PC-9 (cell line): ENCODE measurements at regions not wholly inside any gene's neighbourhood (a gene's known extent, or its start where the extent isn't known, plus 50 kb on each side); places are given as distances from the start of the nearest gene placed in this dataset.
"Not testable (repeated sequence)": the region's sequence is repeated elsewhere in the genome, so short reads cannot be mapped to it uniquely, and the experiment has no call there.

Experiments used
- BruUV-seq: library from RNA; stranded (reverse); fragments of 400-500 nt; replicated peaks from 2 replicates; lab custom pipeline; 2021; lab: Mats Ljungman, UMichigan
- CTCF ChIA-PET: fragments of 300-600 bp; sonication (Branson Sonifier 250); formaldehyde crosslinking; loops from one replicate; lab custom pipeline; 2022; ENCODE audit warnings: antibody characterized with exemption; lab: Charles Lee
- POLR2A ChIA-PET: fragments of 300-600 bp; sonication (Branson Sonifier 250); formaldehyde crosslinking; loops from one replicate; lab custom pipeline; 2022; ENCODE audit warnings: antibody characterized with exemption; ENCODE audit not compliant: unreplicated experiment; lab: Charles Lee
- DNase-seq, 2 experiments: peaks; one replicate each; pipeline versions ENCODE4 v3.0.0 to v3.0.0-alpha.2; 2015 to 2022; ENCODE audit warnings: mixed read lengths in 1 of 2
- H2AFZ ChIP-seq: fragments of 200-600 bp; sonication (generic); 2 replicates; pipeline ENCODE4 v1.8.1; 2017; ENCODE audit warnings: antibody characterized with exemption
- H3F3A ChIP-seq: fragments of 200-600 bp; sonication (generic); 2 replicates; pipeline ENCODE4 v1.8.1; 2017; ENCODE audit warnings: antibody characterized with exemption, mild to moderate bottlenecking, low read depth; ENCODE audit not compliant: insufficient read depth
- H3K27ac ChIP-seq: fragments of 200-600 bp; sonication (generic); 2 replicates; pipeline ENCODE4 v1.6.1; 2016; ENCODE audit warnings: mixed run types
- H3K27me3 ChIP-seq: fragments of 200-600 bp; sonication (generic); 2 replicates; pipeline ENCODE4 v1.6.1; 2016; ENCODE audit warnings: low read depth, mixed run types; ENCODE audit not compliant: insufficient read depth
- H3K36me3 ChIP-seq: fragments of 200-600 bp; sonication (generic); 2 replicates; pipeline ENCODE4 v1.6.1; 2016; ENCODE audit warnings: low read depth, mixed run types
- H3K4me1 ChIP-seq: fragments of 200-600 bp; sonication (generic); replicated peaks from 2 replicates; pipeline ENCODE4 v1.6.1; 2016; ENCODE audit warnings: mixed run types; ENCODE audit not compliant: insufficient read depth
- H3K4me2 ChIP-seq: fragments of 200-600 bp; sonication (generic); 2 replicates; pipeline ENCODE4 v1.6.1; 2017; ENCODE audit warnings: mixed run types
- H3K4me3 ChIP-seq: fragments of 200-600 bp; sonication (generic); 2 replicates; pipeline ENCODE4 v1.6.1; 2016; ENCODE audit warnings: mixed run types
- H3K79me2 ChIP-seq: fragments of 200-600 bp; sonication (generic); 2 replicates; pipeline ENCODE4 v1.6.1; 2017; ENCODE audit warnings: low read depth, mixed run types
- H3K9me2 ChIP-seq: fragments of 200-600 bp; sonication (generic); 2 replicates; pipeline ENCODE4 v1.8.1; 2017; ENCODE audit warnings: mild to moderate bottlenecking; ENCODE audit not compliant: insufficient read depth
- H3K9me3 ChIP-seq: fragments of 200-600 bp; sonication (generic); 2 replicates; pipeline ENCODE4 v1.8.1; 2016; ENCODE audit warnings: low read depth; ENCODE audit not compliant: insufficient read depth
- H4K20me1 ChIP-seq: fragments of 200-600 bp; sonication (generic); 2 replicates; pipeline ENCODE4 v1.8.1; 2017; ENCODE audit not compliant: insufficient read depth
- intact Hi-C: fragments of 100-400 bp; cut with micrococcal nuclease; formaldehyde crosslinking; loops from one replicate; pipeline ENCODE4 v1.10.0; 2022; ENCODE audit not compliant: unreplicated experiment

DNA sequence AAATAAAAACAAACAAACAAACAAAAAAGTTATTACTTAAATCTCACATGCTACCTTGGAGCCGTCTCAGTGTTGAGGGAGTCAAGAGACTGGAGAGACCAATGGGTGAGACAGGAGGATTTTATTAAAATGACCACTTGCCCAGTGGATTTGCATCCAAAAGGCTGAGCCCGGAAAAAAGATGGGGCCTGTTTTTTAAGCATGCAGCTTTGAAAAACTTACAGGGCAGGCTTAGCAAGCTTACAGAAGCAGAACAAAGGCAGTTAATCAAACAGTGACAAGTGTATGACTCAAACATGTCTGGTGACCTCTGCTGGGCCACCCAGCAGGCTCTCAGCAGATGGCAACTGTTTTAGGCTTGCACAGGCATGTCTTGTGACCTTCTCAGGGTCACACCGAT is 82.5 kb downstream of the POTEH start:
- H2AFZ ChIP-seq, H3K27ac ChIP-seq, POLR2A ChIA-PET, H3F3A ChIP-seq, H3K4me1 ChIP-seq, intact Hi-C loops, H3K36me3 ChIP-seq, H3K4me3 ChIP-seq, H3K4me2 ChIP-seq, H3K27me3 ChIP-seq, CTCF ChIA-PET, H3K79me2 ChIP-seq, H3K9me2 ChIP-seq, H4K20me1 ChIP-seq, DNase-seq, H3K9me3 ChIP-seq, BruUV-seq: not testable (repeated sequence)

- H3K27me3 ChIP-seq, POLR2A ChIA-PET, H3K9me2 ChIP-seq, H3K9me3 ChIP-seq, H4K20me1 ChIP-seq, H2AFZ ChIP-seq, H3K36me3 ChIP-seq, H3F3A ChIP-seq, intact Hi-C loops, H3K27ac ChIP-seq, BruUV-seq, H3K4me2 ChIP-seq, DNase-seq, H3K4me1 ChIP-seq, CTCF ChIA-PET, H3K4me3 ChIP-seq, H3K79me2 ChIP-seq: not testable (repeated sequence)
Measured at GRCh38 chr22:15775118-15775517, 85.3 kb downstream of the POTEH start.

- BruUV-seq, intact Hi-C loops, DNase-seq, H3K36me3 ChIP-seq, H3F3A ChIP-seq, H3K4me1 ChIP-seq, POLR2A ChIA-PET, H3K27me3 ChIP-seq, H3K9me2 ChIP-seq, H3K27ac ChIP-seq, H2AFZ ChIP-seq, H3K4me3 ChIP-seq, H4K20me1 ChIP-seq, H3K4me2 ChIP-seq, H3K9me3 ChIP-seq, H3K79me2 ChIP-seq, CTCF ChIA-PET: not testable (repeated sequence)
Measured at GRCh38 chr22:15775670-15776669, 86.1 kb downstream of the POTEH start.

- H3K27me3 ChIP-seq, H3K4me2 ChIP-seq, intact Hi-C loops, BruUV-seq, H3F3A ChIP-seq, H3K36me3 ChIP-seq, POLR2A ChIA-PET, H3K4me1 ChIP-seq, H3K4me3 ChIP-seq, H2AFZ ChIP-seq, H3K9me2 ChIP-seq, H3K27ac ChIP-seq, H4K20me1 ChIP-seq, H3K9me3 ChIP-seq, DNase-seq, CTCF ChIA-PET, H3K79me2 ChIP-seq: not testable (repeated sequence)
Measured at GRCh38 chr22:15776727-15777126, 86.9 kb downstream of the POTEH start.

- POLR2A ChIA-PET, H3K36me3 ChIP-seq, H4K20me1 ChIP-seq, H3F3A ChIP-seq, CTCF ChIA-PET, H3K4me3 ChIP-seq, DNase-seq, H3K4me2 ChIP-seq, H3K9me2 ChIP-seq, H3K27ac ChIP-seq, H3K4me1 ChIP-seq, H2AFZ ChIP-seq, intact Hi-C loops, H3K9me3 ChIP-seq, BruUV-seq, H3K79me2 ChIP-seq, H3K27me3 ChIP-seq: not testable (repeated sequence)
Measured at GRCh38 chr22:15777150-15777549, 87.3 kb downstream of the POTEH start.

- DNase-seq, H2AFZ ChIP-seq, H3K4me3 ChIP-seq, H3K4me2 ChIP-seq, H3K36me3 ChIP-seq, H3F3A ChIP-seq, H3K27me3 ChIP-seq, POLR2A ChIA-PET, H3K27ac ChIP-seq, H3K9me3 ChIP-seq, H3K79me2 ChIP-seq, H3K9me2 ChIP-seq, H3K4me1 ChIP-seq, CTCF ChIA-PET, BruUV-seq, intact Hi-C loops, H4K20me1 ChIP-seq: not testable (repeated sequence)
Measured at GRCh38 chr22:15777557-15777956, 87.7 kb downstream of the POTEH start.

- H4K20me1 ChIP-seq, intact Hi-C loops, H3K9me3 ChIP-seq, H3K9me2 ChIP-seq, POLR2A ChIA-PET, H3F3A ChIP-seq, H3K27me3 ChIP-seq, H3K27ac ChIP-seq, BruUV-seq, H2AFZ ChIP-seq, CTCF ChIA-PET, H3K4me2 ChIP-seq, H3K79me2 ChIP-seq, H3K4me3 ChIP-seq, DNase-seq, H3K4me1 ChIP-seq, H3K36me3 ChIP-seq: not testable (repeated sequence)
Measured at GRCh38 chr22:15778366-15778765, 88.5 kb downstream of the POTEH start.
